CD14-positive monocyte (primary cell): ENCODE measurements at regions not wholly inside any gene's neighbourhood (a gene's known extent, or its start where the extent isn't known, plus 50 kb on each side); places are given as distances from the start of the nearest gene placed in this dataset.

Experiments used
- DNase-seq, 3 donors: peaks; one replicate each; pipeline ENCODE4 v3.0.0-alpha.2; 2011 to 2022
- H2AFZ ChIP-seq: 2 replicates; pipeline ENCODE4 v1.6.0; 2012; ENCODE audit warnings: mild to moderate bottlenecking, low read depth, low read length, inconsistent platforms; ENCODE audit not compliant: insufficient read depth, poor library complexity, severe bottlenecking
- H3K27ac ChIP-seq, 2 donors: 1 replicate in 1 of 2; 2 replicates in 1 of 2; pipeline ENCODE4 v1.5.1; 2012 to 2013; ENCODE audit warnings: low read length in 2 of 2, control low read depth in 1 of 2, inconsistent platforms in 1 of 2, low read depth in 1 of 2, mild to moderate bottlenecking in 1 of 2
- H3K27me3 ChIP-seq, 2 donors: one replicate each; pipeline versions ENCODE4 v1.6.0 to v1.6.1; 2011 to 2013; ENCODE audit warnings: low read length in 2 of 2; ENCODE audit not compliant: control insufficient read depth in 2 of 2, insufficient read depth in 2 of 2
- H3K36me3 ChIP-seq, 2 donors: replicated peaks in 1 of 2; 1 replicate in 1 of 2; 2 replicates in 1 of 2; pipeline versions ENCODE4 v1.5.1 to v1.6.1; 2012 to 2013; ENCODE audit warnings: low read length in 2 of 2, control low read depth in 1 of 2, inconsistent platforms in 1 of 2, mild to moderate bottlenecking in 1 of 2; ENCODE audit not compliant: insufficient read depth in 2 of 2, control insufficient read depth in 1 of 2
- H3K4me1 ChIP-seq, 2 donors: 1 replicate in 1 of 2; 2 replicates in 1 of 2; pipeline versions ENCODE4 v1.5.1 to v1.6.1; 2012 to 2013; ENCODE audit warnings: low read length in 2 of 2, control low read depth in 1 of 2, inconsistent platforms in 1 of 2, mild to moderate bottlenecking in 1 of 2, moderate library complexity in 1 of 2; ENCODE audit not compliant: insufficient read depth in 2 of 2, control insufficient read depth in 1 of 2
- H3K4me2 ChIP-seq: replicated peaks from 2 replicates; pipeline ENCODE3; 2012; ENCODE audit warnings: low read length, moderate library complexity, mild to moderate bottlenecking; ENCODE audit not compliant: poor library complexity, severe bottlenecking; ENCODE audit errors: extremely low read depth
- H3K4me3 ChIP-seq, 3 experiments: fragments of 200-600 bp in 1 of 3; sonication (generic) in 1 of 3; replicated peaks in 1 of 3; 1 replicate in 2 of 3; 2 replicates in 1 of 3; pipeline ENCODE4 v1.5.1; 2011 to 2013; ENCODE audit warnings: low read length in 3 of 3, mild to moderate bottlenecking in 3 of 3, control low read depth in 2 of 3, low read depth in 2 of 3, inconsistent platforms in 1 of 3, moderate library complexity in 1 of 3
- H3K79me2 ChIP-seq: 2 replicates; pipeline ENCODE4 v1.6.0; 2012; ENCODE audit warnings: mild to moderate bottlenecking, control low read depth, inconsistent platforms, low read length, moderate library complexity; ENCODE audit not compliant: insufficient read depth
- H3K9ac ChIP-seq: 2 replicates; pipeline ENCODE4 v1.6.0; 2017; ENCODE audit warnings: low read length, mild to moderate bottlenecking; ENCODE audit not compliant: insufficient read depth, poor library complexity, severe bottlenecking
- H3K9me3 ChIP-seq, 2 donors: replicated peaks in 1 of 2; 1 replicate in 1 of 2; 2 replicates in 1 of 2; pipeline versions ENCODE4 v1.5.1 to v1.6.1; 2012 to 2013; ENCODE audit warnings: low read length in 2 of 2, control low read depth in 1 of 2; ENCODE audit not compliant: control insufficient read depth in 1 of 2, insufficient read depth in 1 of 2
- H4K20me1 ChIP-seq: 2 replicates; pipeline ENCODE4 v1.6.0; 2012; ENCODE audit warnings: mild to moderate bottlenecking, low read length, control low read depth, moderate library complexity; ENCODE audit not compliant: insufficient read depth
- H3K27ac Mint-ChIP-seq, 7 donors: one replicate each; pipeline ENCODE4 v1.8.0; 2020; ENCODE audit warnings: mild to moderate bottlenecking in 7 of 7, mixed read lengths in 7 of 7, moderate library complexity in 6 of 7, inconsistent platforms in 2 of 7
- H3K27me3 Mint-ChIP-seq, 3 donors: one replicate each; pipeline ENCODE4 v1.8.0; 2021 to 2022; ENCODE audit warnings: low read depth in 3 of 3, mild to moderate bottlenecking in 3 of 3, mixed read lengths in 3 of 3, moderate library complexity in 3 of 3, inconsistent platforms in 1 of 3
- H3K36me3 Mint-ChIP-seq, 2 donors: one replicate each; pipeline ENCODE4 v1.8.0; 2020; ENCODE audit warnings: mixed read lengths in 2 of 2, inconsistent platforms in 1 of 2, mild to moderate bottlenecking in 1 of 2
- H3K4me1 Mint-ChIP-seq: one replicate; pipeline ENCODE4 v1.8.0; 2020; ENCODE audit warnings: mild to moderate bottlenecking, mixed read lengths
- H3K4me3 Mint-ChIP-seq, 2 donors: one replicate each; pipeline ENCODE4 v1.8.0; 2020; ENCODE audit warnings: mild to moderate bottlenecking in 2 of 2, mixed read lengths in 2 of 2, moderate library complexity in 1 of 2
- H3K9me3 Mint-ChIP-seq, 7 donors: one replicate each; pipeline ENCODE4 v1.8.0; 2020 to 2022; ENCODE audit warnings: mixed read lengths in 7 of 7, mild to moderate bottlenecking in 6 of 7, moderate library complexity in 6 of 7, inconsistent platforms in 2 of 7
- CTCF ChIP-seq: fragments of 200-600 bp; IDR thresholded peaks from one replicate; pipeline ENCODE4 v1.8.0; 2022; ENCODE audit warnings: antibody characterized with exemption, mild to moderate bottlenecking
- WGBS: methylation state at CpG from one replicate; pipeline ENCODE4 v1.1.5; 2013; ENCODE audit warnings: missing lambda C conversion rate; ENCODE audit not compliant: insufficient coverage; 5-methylcytosine and 5-hydroxymethylcytosine counted together
- intact Hi-C, 2 donors: fragments of 100-400 bp; cut with micrococcal nuclease; formaldehyde crosslinking; loops; one replicate each; pipeline versions ENCODE4 v1.15.0 to v1.15.1; 2023

GRCh38 chr16:6381896-6382295 lies 950.7 kb upstream of the RBFOX1 start:
- H3K9me3 Mint-ChIP-seq: peaks cover 0 to 18% (median 8%) of the 10 kb centered on the region in 7 donors
- intact Hi-C loops: no loop called here
- H4K20me1 ChIP-seq: no peaks in the 10 kb centered on the region
- no peak overlapping the region for H3K4me2 ChIP-seq
- no peaks in the 10 kb centered on the region for H3K36me3 ChIP-seq
- H3K9me3 ChIP-seq: peaks cover 16 to 18% of the 10 kb centered on the region in 2 donors
- H3K4me1 Mint-ChIP-seq: no peaks in the 10 kb centered on the region
- WGBS: 81% methylated on average over 6 of the region's 6 CpGs
- H3K79me2 ChIP-seq: no peaks in the 10 kb centered on the region
- no peaks in the 10 kb centered on the region for H3K27me3 ChIP-seq
- H3K27ac ChIP-seq: no peak overlapping the region
- no peak overlapping the region for H3K27ac Mint-ChIP-seq
- no peak for TF ChIP-seq CTCF
- no peak for DNase-seq
- H3K4me3 Mint-ChIP-seq: no peak overlapping the region
- no peak overlapping the region for H3K4me3 ChIP-seq
- H3K9ac ChIP-seq: no peak overlapping the region
- no peak overlapping the region for H2AFZ ChIP-seq
- no peaks in the 10 kb centered on the region for H3K4me1 ChIP-seq
- peaks cover 0 to 1% (median 0%) of the 10 kb centered on the region in 3 donors for H3K27me3 Mint-ChIP-seq
- no peaks in the 10 kb centered on the region for H3K36me3 Mint-ChIP-seq

- no peak for DNase-seq
- Mint-ChIP-seq H3K36me3 (no peaks in the 10 kb centered on the region), H3K4me1 (no peaks in the 10 kb centered on the region), H3K9me3 (peaks cover 0 to 12% (median 0%) of the 10 kb centered on the region in 7 donors), H3K27ac (no peak overlapping the region), H3K27me3 (no peaks in the 10 kb centered on the region), H3K4me3 (no peak overlapping the region)
- H3K9ac ChIP-seq: no peak overlapping the region
- no peaks in the 10 kb centered on the region for H3K27me3 ChIP-seq
- H3K36me3 ChIP-seq: no peaks in the 10 kb centered on the region
- H4K20me1 ChIP-seq: no peaks in the 10 kb centered on the region
- peaks cover 25 to 28% of the 10 kb centered on the region in 2 donors for H3K9me3 ChIP-seq
- H3K4me2 ChIP-seq: no peak overlapping the region
- no peak overlapping the region for H2AFZ ChIP-seq
- no peaks in the 10 kb centered on the region for H3K79me2 ChIP-seq
- intact Hi-C loops: no loop called here
- no peak overlapping the region for H3K27ac ChIP-seq
- no peak for TF ChIP-seq CTCF
- no peak overlapping the region for H3K4me3 ChIP-seq
- 87% methylated on average over 11 of the region's 11 CpGs for WGBS
- no peaks in the 10 kb centered on the region for H3K4me1 ChIP-seq
Measured at GRCh38 chr16:6377956-6378355, 954.7 kb upstream of the RBFOX1 start.
